ENCODE measurements at regions not wholly inside any gene's neighbourhood (a gene's known extent, or its start where the extent isn't known, plus 50 kb on each side); places are given as distances from the start of the nearest gene placed in this dataset.
"Not testable (repeated sequence)": the region's sequence is repeated elsewhere in the genome, so short reads cannot be mapped to it uniquely, and the experiment has no call there.

DNA sequence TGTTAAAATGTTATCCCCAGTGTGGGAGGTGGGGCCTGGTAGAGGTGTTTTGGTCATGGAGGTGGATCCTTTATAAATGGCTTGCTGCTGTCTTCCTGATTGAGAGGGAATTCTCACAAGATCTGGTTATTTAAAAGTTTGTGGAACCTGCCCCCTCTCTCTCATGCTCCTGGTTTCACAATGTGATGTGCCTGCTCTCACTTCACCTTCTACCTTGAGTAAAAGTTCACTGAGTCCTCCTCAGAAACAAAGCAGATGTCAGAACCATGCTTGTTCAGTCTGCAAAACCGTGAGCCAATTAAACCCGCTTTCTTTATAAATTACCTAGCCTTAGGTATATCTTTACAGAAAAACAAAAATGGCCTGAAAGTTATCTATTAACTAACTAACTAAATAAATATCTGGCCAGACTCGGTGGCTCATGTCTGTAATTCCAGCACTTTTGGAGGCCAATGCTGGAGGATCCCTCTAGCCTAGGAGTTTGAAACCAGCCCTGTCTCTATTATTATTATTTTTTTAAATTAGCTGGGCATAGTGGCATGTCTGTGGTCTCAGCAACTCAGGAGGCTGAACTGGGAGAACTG lies 1067.4 kb downstream of the CDH9 start:
- no peak for FAIRE-seq

DNA sequence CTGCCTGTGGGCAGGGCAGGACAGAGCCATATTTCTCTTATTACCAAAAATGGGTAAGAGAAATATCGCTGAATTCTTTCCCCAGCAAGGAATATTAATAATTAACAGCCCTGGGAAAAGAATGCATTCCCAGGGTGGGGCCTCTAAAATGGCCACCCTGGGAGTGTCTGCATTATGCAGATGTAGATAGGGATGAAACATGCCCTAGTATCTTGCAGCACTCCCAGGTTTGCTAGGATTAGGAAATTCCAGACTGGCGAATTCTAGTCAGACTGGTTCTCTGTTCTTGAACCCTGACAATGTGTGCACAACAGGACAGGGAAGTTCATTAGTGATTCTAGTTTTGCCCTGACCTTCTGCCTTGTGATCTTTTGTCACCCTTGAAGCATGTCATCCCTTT lies 1069.3 kb downstream of the CDH9 start:
- FAIRE-seq: not testable (repeated sequence)

DNA sequence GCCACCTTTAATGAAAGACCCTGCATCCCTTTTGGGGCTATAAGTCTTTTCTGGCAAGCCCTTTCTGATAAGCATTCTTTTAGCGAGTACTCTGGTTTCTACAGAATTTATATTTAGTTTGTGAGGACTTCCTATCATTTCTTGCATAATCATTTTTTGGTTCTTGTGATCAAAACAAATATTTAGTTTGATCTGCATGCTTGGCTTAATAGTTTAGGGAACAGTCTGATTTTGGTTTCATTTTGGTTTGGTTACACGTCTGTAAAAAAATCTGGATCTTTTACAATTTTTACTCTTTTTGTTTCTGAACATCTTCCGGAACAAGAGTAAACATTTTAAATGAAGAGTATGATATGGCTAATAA lies 1074.4 kb downstream of the CDH9 start:
- no peak for FAIRE-seq

DNA sequence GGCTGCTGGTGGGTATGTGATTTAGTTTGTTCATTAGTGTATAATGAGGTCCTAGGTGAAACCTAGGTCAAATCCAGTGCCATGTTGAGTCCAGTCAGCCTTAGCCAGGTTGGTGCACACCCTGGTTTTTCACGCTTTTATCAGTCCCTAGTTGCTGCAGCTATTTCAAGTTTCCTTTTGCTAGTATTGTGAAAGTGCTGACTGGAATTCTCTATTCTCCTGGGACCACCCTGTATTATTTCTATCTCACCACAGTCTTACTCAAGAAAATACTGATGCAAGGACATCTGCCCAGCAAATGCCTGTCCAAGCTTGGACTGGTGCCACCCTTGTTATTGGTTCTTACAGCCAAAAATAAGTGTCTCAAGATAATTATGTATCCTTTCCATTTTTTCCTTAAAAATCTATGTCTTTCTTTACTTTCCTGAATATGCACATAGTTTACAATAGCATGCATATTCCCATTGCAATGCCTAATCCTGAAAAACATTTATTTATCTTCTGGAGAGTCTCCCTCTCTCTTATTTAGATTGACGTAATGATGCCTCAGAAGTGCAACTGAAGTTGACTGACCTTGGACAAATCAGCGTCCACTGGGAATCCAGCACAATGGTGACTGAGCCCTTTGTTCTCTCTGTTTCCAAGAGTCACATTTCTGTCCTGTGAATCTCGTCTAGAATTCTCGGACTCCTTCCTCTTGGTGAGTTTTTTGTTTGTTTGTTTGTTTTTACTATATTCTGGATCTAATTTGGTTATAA lies 1075.0 kb downstream of the CDH9 start:
- no peak for FAIRE-seq

DNA sequence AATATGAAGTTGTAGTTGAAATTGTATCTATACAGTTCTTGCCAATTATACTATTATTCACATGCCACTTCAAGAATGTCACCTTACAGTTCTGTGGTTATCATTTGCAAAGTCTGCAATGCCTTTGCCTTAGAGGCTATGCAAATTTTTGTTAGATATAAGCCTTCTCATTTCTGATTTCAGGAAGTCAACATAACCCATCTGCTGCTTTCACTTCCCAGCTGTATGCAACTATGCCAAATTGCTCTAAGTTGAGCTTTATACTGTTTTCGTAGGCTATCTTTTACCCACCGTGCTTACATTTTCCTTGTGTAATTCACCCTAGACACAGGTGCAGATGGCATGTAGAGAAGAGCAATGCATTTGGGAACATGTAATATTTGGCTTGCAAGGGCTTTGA lies 1083.0 kb downstream of the CDH9 start:
- no peak for FAIRE-seq

DNA sequence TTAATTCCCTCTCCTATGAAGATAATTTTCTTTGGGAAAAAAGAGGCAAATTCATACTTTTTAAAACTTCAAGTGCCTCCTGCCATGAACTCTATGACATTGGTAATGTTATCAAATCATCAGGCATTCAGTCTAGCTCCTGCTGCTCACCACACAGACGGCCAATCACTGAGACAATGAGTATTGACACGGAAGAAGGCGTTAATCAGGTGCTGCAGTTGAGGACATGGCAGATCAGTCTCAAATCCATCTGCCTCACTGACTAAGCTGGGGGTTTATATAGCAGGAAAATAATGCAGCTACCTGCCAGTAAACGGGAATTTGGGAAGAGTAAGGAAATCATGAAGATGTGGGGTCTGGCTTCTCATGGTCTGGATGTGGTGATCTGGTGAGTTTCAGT lies 1087.7 kb downstream of the CDH9 start:
- no peak for FAIRE-seq

DNA sequence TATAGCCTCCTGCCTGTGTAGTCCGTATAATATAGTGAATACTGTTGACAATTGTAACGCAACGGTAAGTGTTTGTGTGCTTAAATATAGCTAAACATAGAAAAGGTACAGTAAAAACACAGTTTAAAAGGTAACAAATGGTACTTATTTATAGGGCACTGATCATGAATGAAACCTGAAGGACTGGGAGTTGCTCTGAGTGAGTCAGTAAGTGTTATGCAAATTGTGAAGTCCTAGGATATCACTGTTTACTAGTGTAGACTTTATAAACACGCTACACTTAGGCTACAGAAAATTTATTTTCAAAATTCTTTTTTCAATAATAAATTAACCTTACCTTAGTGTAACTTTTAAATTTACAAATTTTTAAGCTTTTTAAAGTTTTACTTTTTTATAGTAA lies 1090.1 kb downstream of the CDH9 start:
- FAIRE-seq: peak; percentile 18

DNA sequence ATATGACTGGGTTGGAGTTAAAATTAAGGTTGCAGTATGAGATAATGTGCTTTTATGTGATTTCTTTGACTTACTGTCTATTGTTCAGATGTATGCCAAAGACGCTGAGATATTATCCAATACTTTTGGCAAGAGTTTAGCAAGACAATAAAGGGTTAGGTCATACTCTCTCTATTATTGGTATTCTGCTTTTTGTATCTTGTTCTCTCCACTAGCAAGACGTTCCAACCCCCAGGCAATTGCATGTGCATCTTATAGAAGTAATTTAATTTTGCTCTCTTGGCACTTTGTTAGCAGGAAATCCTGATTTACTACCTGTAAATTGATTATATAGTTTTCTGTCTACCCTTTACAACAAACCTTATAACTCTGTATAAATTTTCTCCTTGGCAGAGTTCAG lies 1093.6 kb downstream of the CDH9 start:
- no peak for FAIRE-seq

DNA sequence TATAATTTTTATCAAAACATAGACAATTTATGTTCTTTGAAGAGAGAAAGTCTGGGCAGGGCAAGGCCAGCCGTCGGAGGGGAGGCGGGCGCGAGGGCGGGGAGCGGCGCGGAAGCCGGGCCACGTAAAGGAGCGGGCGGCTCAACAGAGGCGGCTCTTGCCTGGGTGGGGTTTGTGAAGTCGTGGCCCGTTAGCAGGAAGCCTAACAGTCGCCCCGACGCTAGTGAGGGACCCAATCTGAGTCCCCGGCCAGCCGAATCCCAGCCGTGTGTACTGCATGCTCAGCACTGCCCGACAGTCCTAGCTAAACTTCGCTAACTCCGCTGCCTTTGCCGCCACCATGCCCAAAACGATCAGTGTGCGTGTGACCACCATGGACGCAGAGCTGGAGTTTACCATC lies 1129.2 kb downstream of the CDH9 start:
- FAIRE-seq: no peak

DNA sequence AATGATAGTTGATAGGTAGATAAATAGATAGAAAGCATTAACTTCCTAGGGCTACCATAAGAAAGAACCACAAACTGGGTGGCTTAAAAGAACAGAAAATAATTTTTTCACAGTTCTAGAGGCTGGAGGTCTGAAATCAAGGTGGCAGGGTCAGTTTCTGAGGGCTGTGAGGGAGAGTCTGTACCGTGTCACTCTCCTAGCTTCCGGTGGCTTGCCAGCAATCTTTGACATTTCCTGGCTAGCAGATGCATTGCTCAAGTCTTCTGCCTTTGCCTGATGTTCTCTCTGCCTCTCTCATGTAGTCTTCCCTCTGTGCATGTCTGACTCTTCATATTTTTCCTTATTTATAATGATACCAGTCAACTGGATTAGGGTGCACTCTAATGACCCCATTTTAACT lies 1132.7 kb downstream of the CDH9 start:
- no peak for FAIRE-seq

DNA sequence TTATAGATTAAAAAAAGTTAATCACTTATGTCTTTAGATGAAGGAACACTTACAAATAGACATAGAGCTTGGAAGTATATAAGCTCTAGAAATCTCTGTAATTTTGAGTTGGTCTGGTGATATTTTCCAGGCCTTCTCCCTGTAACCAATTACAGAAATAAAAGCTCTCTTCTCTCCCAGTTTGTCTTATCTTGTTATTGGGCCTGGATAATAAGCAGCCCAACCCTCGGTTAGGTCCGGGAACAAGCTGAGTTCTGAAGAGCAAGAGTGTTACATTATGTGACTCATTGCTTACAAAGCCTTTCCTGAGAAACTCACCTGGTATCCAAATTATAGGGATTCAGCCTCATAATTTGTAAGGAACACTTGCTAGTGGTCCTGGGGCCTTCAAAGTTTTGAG lies 1146.2 kb downstream of the CDH9 start:
- no peak for FAIRE-seq

DNA sequence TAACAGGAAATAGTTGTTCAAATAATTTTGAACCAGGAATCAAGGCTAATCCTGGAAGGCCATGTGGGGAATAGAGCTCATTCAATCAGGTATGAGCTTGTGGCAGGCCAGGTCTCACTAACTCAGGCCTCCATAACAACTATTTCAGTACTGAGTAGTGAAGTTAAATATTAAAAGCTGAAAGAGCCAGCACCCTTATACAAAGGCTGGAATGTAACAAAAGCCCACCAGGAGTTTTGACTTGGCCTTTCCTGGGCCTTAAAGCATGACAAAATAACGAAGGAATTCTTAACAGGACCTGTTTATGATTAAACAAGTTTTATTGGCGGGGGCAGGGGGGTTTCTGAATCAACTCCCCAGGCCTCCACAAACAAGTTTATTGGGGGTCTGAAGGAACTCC lies 1146.7 kb downstream of the CDH9 start:
- no peak for FAIRE-seq

DNA sequence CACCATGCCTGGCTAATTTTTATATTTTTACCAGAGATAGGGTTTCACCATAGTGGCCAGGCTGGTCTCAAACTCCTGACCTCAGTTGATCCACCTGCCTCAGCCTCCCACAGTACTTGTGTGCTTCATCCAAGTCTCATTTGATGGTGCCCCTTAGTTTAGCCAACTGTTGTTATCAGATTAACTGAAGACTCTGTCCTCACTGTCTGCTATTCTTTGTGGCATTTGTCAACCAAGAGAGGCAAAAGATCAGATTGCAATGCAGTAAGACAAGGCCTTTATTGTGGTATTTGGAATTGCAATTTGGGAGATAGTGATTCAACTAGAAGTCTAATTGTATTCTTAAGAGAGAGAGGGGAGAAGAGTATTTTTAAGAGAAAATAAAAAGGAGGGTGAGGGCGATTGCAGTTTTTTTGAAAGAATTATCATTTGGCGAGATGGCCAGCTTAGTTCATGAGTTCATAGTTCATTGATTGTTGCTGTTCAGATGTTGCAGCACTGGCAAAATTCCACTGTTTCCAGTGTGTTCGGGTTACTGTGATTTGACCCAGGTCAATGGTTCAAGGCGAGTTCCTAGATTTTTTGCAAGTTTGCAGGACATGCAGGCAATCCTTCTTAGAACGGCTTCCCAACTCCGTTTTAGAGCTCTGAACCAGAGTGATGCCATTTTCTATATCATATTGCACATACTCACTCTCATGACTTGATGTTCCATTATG lies 1156.9 kb downstream of the CDH9 start:
- no peak for FAIRE-seq

DNA sequence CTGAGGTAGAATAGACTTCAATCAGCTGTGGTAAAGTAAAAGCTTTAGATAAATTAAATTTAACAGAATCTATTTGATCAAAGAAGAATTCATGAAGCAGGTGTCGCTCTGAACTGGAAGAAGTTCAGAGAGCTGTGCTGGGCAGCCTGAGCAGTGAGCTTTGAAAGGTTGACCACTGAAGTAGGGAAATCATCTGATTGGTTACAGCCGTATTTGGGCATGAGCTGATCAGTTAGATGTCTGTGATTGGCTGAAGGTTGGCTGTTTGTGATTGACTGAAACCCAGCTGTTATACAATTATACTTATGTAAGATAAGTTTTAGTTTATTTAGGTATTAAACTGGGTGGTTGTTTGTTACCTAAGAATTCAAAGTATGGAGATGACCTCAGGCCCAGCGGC lies 1174.6 kb downstream of the CDH9 start:
- FAIRE-seq: no peak

DNA sequence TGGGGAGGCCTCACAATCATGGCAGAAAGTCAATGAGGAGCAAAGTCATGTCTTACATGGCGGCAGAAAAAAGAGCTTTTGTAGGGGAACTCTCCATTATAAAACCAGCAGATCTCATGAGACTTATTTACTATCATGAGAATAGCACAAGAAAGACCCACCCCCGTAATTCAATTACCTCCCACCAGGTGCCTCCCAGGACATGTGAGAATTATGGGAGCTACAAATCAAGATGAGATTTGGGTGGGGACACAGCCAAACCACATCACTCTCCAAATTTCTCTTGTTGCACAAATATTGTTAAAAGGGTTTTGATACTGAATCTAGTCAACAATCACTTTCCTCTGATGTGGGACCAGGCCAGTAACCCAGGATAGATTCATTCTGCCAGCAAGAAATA lies 1176.1 kb downstream of the CDH9 start:
- no peak for FAIRE-seq

DNA sequence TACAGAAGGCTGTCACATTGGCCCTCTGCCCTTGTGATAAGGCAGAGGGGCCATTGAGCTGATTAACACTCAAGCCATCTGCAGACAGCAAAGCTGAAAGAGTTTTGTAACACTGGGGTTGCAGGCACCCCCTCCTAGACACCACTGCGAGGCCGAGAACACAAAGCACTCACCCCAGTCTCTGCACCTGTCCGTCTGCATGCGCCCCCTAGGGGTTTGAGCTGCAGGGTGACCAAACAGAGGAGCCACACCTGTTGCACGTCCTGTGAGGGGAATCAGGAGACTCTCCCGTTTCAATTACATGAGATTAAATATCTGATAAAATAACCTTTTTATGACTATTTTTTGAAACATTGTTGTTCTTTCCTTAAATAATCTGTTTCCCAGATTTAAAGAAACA lies 1180.4 kb downstream of the CDH9 start:
- no peak for FAIRE-seq

DNA sequence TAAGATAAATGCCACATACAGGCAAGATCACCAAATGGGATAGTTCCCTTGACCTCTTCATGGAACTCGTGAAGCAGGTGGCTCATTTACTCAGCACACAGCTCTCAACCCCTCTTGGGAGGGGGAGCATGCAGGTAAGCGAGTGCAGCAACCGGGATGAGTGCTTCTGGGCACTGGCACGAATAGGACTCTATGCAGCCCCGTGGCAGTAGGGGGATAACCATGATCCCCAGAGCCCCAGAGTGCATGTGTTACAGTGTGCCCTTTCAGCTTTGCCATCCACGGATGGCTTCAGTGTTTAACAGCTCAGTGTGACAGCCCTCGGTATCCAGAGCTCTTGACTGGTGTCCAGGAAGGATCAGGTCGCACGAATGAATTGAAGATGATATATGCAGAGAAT lies 1187.1 kb downstream of the CDH9 start:
- no peak for FAIRE-seq

DNA sequence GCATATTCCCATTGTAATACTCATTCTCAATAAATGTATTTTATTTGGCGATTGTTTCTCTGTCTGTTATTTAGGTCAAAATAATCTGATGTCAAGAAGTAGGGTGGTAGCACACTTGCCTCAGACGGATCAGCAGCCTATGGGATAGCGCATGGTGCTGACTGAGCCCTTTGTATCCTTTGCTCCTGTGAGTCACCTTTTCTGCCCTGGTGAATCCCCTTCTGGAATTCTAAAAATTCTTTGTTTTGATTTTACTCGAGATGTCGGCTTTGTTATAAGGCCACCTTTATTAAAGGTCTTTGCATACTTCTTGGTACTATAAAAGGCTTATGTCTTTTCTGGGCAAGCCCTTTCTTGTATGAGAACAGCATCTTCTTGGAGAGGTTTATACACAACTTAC lies 1187.8 kb downstream of the CDH9 start:
- no peak for FAIRE-seq

DNA sequence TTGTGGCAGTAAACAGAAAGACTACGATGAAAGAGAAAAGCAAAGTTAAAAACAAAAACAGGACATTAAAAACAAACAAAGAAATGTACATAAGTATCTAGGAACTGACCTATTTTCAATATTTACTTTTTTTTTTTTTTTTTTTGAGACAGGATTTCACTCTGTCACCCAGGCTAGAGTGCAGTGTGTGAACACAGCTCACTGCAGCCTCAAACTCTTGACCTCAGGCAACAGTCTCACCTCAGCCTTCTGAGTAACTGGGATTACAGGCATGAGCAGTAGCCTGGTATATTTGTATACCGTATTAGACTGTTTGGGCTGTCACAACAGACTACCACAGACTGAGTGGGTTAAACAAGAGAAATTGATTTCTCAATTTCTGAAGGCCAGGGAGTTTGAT lies 1189.1 kb downstream of the CDH9 start:
- no peak for FAIRE-seq

DNA sequence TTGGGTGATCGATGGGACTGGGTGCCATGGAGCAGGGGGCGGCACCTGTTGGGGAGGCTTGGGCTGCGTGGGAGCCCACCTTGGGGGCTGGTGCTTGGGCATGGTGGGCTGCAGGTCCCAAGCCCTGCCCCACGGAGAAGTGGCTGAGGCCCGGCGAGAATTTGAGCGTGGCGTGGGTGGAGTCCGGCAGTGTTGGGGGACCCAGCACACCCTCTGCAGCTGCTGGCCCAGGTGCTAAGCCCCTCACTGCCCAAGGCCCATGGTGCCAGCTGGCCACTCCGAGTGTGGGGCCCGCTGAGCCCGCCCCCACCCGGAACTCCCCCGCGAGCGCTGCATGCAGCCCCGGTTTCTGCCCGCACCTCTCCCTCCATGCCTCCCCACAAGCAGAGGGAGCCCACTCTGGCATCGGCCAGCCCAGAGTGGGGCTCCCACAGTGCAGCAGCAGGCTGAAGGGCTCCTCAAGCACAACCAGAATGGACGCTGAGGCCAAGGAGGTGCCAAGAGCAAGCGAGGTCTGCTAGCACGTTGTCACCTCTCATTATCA lies 1178.6 kb upstream of the CDH10 start:
- FAIRE-seq: no peak

Data from endometrium (tissue), 2 donors.